Neural cell (in vitro differentiated cells): ENCODE measurements at regions not wholly inside any gene's neighbourhood (a gene's known extent, or its start where the extent isn't known, plus 50 kb on each side); places are given as distances from the start of the nearest gene placed in this dataset.

ENCODE experiments used
- EP300 ChIP-seq: fragments of 450-650 bp; conservative IDR thresholded peaks from 2 replicates; pipeline ENCODE4 v1.6.1; 2014; ENCODE audit warnings: antibody characterized with exemption, mild to moderate bottlenecking, moderate library complexity; ENCODE audit not compliant: poor library complexity, severe bottlenecking
- EZH2 ChIP-seq: fragments of 200-600, 300-800 bp; shearing (Covaris generic), sonication (generic); IDR thresholded peaks from 2 replicates; pipeline ENCODE4 v1.6.1; 2014; ENCODE audit warnings: antibody characterized with exemption, low read length, borderline replicate concordance, mild to moderate bottlenecking; ENCODE audit not compliant: insufficient read depth, poor library complexity, severe bottlenecking
- MXI1 ChIP-seq: fragments of 450-650 bp; conservative IDR thresholded peaks from 2 replicates; pipeline ENCODE4 v1.6.1; 2014; ENCODE audit warnings: antibody characterized with exemption, mild to moderate bottlenecking; ENCODE audit not compliant: poor library complexity, severe bottlenecking
- POLR2AphosphoS5 ChIP-seq: IDR thresholded peaks from 2 replicates; pipeline ENCODE4 v1.6.1; 2012
- RAD21 ChIP-seq: fragments of 450-650 bp; conservative IDR thresholded peaks from 2 replicates; pipeline ENCODE4 v1.6.1; 2014; ENCODE audit warnings: antibody characterized with exemption, mild to moderate bottlenecking, moderate library complexity
- SMC3 ChIP-seq: fragments of 450-650 bp; conservative IDR thresholded peaks from 2 replicates; pipeline ENCODE4 v1.6.1; 2014; ENCODE audit warnings: antibody characterized with exemption, mild to moderate bottlenecking, moderate library complexity; ENCODE audit not compliant: poor library complexity
- TAF1 ChIP-seq: IDR thresholded peaks from 2 replicates; pipeline ENCODE4 v1.6.1; 2012; ENCODE audit warnings: low read depth
- TF ChIP-seq, protein P1 (sequence below): fragments of 450-650 bp; IDR thresholded peaks from 2 replicates; pipeline ENCODE4 v1.5.1; 2014; ENCODE audit warnings: antibody characterized with exemption, mild to moderate bottlenecking, moderate library complexity; ENCODE audit not compliant: poor library complexity, severe bottlenecking
- TF ChIP-seq, protein P2 (sequence below): IDR thresholded peaks from 2 replicates; pipeline ENCODE4 v1.6.1; 2012; ENCODE audit warnings: borderline replicate concordance

DNA sequence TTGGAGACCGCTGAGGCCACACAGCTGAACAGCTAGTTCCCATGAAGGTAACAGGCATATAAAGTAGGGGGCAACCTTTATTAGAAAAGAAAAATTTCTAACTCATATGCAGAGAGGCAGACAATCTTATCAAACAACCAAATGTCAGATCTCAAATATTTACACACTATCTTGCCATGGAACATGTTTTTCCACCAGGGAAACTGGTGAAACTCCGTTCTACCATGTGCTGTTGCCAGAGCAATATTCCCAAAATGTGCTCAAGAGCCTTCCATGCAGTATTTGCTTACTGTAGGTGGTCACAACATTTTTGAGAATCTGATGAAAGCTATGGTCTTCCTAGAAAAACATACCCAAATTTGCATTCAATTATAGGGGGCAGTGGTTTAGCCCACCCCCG lies 143.4 kb upstream of the MAGI3 start:
- TF ChIP-seq SMC3 (no peak), EZH2 (no peak), POLR2AphosphoS5 (no peak), MXI1 (no peak), TAF1 (no peak), RAD21 (no peak), EP300 (no peak)
- TF ChIP-seq, protein P1, sequence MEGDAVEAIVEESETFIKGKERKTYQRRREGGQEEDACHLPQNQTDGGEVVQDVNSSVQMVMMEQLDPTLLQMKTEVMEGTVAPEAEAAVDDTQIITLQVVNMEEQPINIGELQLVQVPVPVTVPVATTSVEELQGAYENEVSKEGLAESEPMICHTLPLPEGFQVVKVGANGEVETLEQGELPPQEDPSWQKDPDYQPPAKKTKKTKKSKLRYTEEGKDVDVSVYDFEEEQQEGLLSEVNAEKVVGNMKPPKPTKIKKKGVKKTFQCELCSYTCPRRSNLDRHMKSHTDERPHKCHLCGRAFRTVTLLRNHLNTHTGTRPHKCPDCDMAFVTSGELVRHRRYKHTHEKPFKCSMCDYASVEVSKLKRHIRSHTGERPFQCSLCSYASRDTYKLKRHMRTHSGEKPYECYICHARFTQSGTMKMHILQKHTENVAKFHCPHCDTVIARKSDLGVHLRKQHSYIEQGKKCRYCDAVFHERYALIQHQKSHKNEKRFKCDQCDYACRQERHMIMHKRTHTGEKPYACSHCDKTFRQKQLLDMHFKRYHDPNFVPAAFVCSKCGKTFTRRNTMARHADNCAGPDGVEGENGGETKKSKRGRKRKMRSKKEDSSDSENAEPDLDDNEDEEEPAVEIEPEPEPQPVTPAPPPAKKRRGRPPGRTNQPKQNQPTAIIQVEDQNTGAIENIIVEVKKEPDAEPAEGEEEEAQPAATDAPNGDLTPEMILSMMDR = no peak
- TF ChIP-seq, protein P2, sequence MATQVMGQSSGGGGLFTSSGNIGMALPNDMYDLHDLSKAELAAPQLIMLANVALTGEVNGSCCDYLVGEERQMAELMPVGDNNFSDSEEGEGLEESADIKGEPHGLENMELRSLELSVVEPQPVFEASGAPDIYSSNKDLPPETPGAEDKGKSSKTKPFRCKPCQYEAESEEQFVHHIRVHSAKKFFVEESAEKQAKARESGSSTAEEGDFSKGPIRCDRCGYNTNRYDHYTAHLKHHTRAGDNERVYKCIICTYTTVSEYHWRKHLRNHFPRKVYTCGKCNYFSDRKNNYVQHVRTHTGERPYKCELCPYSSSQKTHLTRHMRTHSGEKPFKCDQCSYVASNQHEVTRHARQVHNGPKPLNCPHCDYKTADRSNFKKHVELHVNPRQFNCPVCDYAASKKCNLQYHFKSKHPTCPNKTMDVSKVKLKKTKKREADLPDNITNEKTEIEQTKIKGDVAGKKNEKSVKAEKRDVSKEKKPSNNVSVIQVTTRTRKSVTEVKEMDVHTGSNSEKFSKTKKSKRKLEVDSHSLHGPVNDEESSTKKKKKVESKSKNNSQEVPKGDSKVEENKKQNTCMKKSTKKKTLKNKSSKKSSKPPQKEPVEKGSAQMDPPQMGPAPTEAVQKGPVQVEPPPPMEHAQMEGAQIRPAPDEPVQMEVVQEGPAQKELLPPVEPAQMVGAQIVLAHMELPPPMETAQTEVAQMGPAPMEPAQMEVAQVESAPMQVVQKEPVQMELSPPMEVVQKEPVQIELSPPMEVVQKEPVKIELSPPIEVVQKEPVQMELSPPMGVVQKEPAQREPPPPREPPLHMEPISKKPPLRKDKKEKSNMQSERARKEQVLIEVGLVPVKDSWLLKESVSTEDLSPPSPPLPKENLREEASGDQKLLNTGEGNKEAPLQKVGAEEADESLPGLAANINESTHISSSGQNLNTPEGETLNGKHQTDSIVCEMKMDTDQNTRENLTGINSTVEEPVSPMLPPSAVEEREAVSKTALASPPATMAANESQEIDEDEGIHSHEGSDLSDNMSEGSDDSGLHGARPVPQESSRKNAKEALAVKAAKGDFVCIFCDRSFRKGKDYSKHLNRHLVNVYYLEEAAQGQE = no peak
